H1 (cell line): ENCODE measurements at regions not wholly inside any gene's neighbourhood (a gene's known extent, or its start where the extent isn't known, plus 50 kb on each side); places are given as distances from the start of the nearest gene placed in this dataset.

ENCODE experiments used
- PHF8 ChIP-seq: fragments of 200-600 bp; sonication (generic); conservative IDR thresholded peaks from 2 replicates; pipeline ENCODE4 v1.7.1; 2012; ENCODE audit warnings: low read depth, mild to moderate bottlenecking, inconsistent platforms, low read length, moderate library complexity
- POU5F1 ChIP-seq: IDR thresholded peaks from 2 replicates; pipeline ENCODE4 v1.6.1; 2011; ENCODE audit warnings: low read depth, mild to moderate bottlenecking, low read length, moderate library complexity
- SIN3A ChIP-seq, 2 experiments: IDR thresholded peaks in 1 of 2; conservative IDR thresholded peaks in 1 of 2; 2 replicates each; pipeline ENCODE4 v1.6.1; 2011 to 2012; ENCODE audit warnings: low read length in 2 of 2, improper control_type of control experiment in 1 of 2, low read depth in 1 of 2, mild to moderate bottlenecking in 1 of 2
- SIRT6 ChIP-seq: IDR thresholded peaks from one replicate; pipeline ENCODE4 v1.7.1; 2012; ENCODE audit warnings: low read length, inconsistent platforms
- SIX5 ChIP-seq: IDR thresholded peaks from 2 replicates; pipeline ENCODE4 v1.6.1; 2011; ENCODE audit warnings: mild to moderate bottlenecking, low read depth, low read length
- SP2 ChIP-seq: IDR thresholded peaks from 2 replicates; pipeline ENCODE4 v1.6.1; 2012; ENCODE audit warnings: mild to moderate bottlenecking, low read length, inconsistent platforms
- SUZ12 ChIP-seq: fragments of 200-600 bp; sonication (generic); IDR thresholded peaks from 2 replicates; pipeline ENCODE4 v1.6.1; 2012; ENCODE audit warnings: mild to moderate bottlenecking, inconsistent platforms, low read length, moderate library complexity, mixed read lengths

DNA sequence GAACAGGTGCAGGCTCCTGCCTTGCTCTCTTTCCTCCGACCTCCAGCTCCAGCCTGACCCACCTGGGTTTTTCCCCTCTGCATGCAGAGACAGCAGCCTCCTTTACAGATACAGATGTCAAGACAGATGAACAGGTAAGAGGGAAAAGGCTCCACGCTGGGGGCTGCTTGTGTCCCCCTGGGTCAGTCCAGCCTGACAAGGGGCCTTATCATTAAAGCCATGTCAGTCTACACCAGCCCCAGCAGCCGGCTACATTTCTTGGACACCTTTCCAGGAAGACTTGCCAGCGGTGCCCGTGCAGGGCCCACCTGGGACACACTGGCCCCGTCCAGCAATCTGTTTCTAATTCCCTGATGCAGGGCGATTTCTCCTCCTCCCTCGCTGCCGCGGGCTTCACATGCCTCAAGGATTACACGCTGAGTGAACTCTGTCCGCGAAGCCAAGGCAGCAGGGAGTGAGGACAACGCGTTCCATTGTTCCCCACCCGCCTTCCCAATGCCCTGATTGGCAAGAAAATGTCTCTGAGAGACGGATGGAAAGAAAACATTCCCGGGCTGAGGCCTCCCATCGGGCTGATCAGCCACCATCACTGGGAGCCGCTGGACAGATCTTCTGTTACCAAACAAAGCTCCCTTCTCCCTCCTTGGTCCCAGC is 184.7 kb downstream of the C16orf95 start (continued):
- TF ChIP-seq PHF8 = no peak
- TF ChIP-seq POU5F1 = no peak
- no peak for TF ChIP-seq SUZ12
- no peak for TF ChIP-seq SIRT6
- no peak for TF ChIP-seq SP2
- no peak for TF ChIP-seq SIN3A (conservative IDR thresholded peaks at IDR 0.05 in 1 of 2, IDR thresholded peaks at IDR 0.05 in 1 of 2; ENCODE audit: low read depth in 1 of 2, low read length in 2 of 2)
- no peak for TF ChIP-seq SIX5
